ENCODE measurements at regions not wholly inside any gene's neighbourhood (a gene's known extent, or its start where the extent isn't known, plus 50 kb on each side); places are given as distances from the start of the nearest gene placed in this dataset.

DNA sequence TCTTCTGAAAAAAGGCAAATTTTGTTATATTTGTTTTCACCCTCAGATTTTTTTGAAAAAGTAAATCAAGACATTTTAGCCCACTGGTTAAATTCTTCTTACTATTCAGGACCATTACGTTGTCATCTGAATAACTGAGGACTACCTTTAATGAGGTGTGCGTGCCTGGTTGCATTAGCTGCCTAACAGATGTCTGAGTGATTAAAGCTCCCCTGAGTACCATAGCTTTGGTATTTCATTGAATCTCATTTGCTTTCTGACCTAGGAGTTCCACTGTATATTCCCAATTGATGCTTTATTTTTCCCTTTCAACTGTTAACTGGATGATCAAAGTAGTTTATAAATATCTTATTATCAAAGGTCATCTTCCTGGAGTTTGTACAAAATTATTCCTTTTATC is 410.0 kb upstream of the SEMA3D start:
- Histone ChIP-seq H3K79me2 (ENCODE audit: insufficient read depth, low read length) (no peaks in the 10 kb centered on the region), H3K27ac (ENCODE audit: low read depth, low read length) (no peak overlapping the region), H3K9me3 (ENCODE audit: control insufficient read depth in 1 of 2, insufficient read depth in 1 of 2, low read depth in 1 of 2, low read length in 2 of 2) (no peaks in the 10 kb centered on the region), H3K9me2 (ENCODE audit: insufficient read depth) (no peaks in the 10 kb centered on the region), H2AFZ (ENCODE audit: low read depth, low read length, poor library complexity, severe bottlenecking) (no peak overlapping the region), H3K4me1 (ENCODE audit: control insufficient read depth in 1 of 2, insufficient read depth in 2 of 2, low read length in 2 of 2) (no peaks in the 10 kb centered on the region), H3K4me2 (ENCODE audit: low read length) (no peak overlapping the region), H3K4me3 (replicated peaks in 1 of 2; ENCODE audit: low read depth in 1 of 2, low read length in 2 of 2) (no peak overlapping the region), H3K9ac (ENCODE audit: low read length) (no peak overlapping the region), H4K20me1 (ENCODE audit: insufficient read depth) (no peaks in the 10 kb centered on the region), H3K36me3 (ENCODE audit: control insufficient read depth in 1 of 2, insufficient read depth in 2 of 2, low read length in 2 of 2) (no peaks in the 10 kb centered on the region), H3K27me3 (ENCODE audit: insufficient read depth, low read length) (no peaks in the 10 kb centered on the region)
- no TSS peak for BruUV-seq (replicated peaks)
- RAD21 ChIA-PET (ENCODE audit: low non-redundant PET in 1 of 2, low total read pairs in 2 of 2, uncharacterized antibody in 2 of 2, unreplicated experiment in 2 of 2), result no interaction called here
- TF ChIP-seq TCF7L2 (IDR thresholded peaks at IDR 0.05; ENCODE audit: borderline replicate concordance, extremely low read depth, insufficient read depth, insufficient read length) (no peak), CEBPB (IDR thresholded peaks at IDR 0.05; ENCODE audit: low read depth) (no peak), CBX3 (IDR thresholded peaks at IDR 0.05; ENCODE audit: low read depth) (no peak), SIN3A (IDR thresholded peaks at IDR 0.05; ENCODE audit: low read depth) (no peak), ZNF274 (IDR thresholded peaks at IDR 0.05; ENCODE audit: low read depth, low read length) (no peak), POLR2AphosphoS5 (IDR thresholded peaks at IDR 0.05; ENCODE audit: low read depth, low read length) (no peak)
- CTCF ChIA-PET, result no interaction called here
- ATAC-seq (no peak), DNase-seq (ENCODE audit: low read depth, low spot score) (no peak)
- POLR2A ChIA-PET, result no interaction called here
- intact Hi-C loops (cut with micrococcal nuclease), result no loop called here

DNA sequence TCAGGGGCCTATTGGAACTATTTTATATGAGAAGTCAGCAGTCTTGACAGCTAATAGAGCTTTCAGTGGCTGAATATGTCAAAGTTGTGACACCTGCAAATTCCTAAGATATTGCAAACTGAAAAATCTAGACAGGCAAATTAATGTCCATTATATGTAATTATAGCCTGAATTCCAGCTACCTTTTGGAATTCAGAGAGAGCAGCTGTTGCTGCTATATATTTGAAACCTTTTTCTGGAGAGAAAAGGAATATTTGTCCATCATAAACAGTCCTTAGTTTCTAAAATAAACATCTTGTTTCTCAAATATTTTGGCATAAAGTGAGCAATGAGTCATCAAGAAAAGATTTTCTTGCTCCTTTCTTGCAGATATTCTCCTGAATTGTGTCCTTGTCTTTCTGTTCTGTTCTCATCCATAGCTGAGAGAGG is 408.9 kb upstream of the SEMA3D start:
- H3K9ac ChIP-seq (ENCODE audit: low read length), result no peak overlapping the region
- no peaks in the 10 kb centered on the region for H3K36me3 ChIP-seq (ENCODE audit: control insufficient read depth in 1 of 2, insufficient read depth in 2 of 2, low read length in 2 of 2)
- H3K79me2 ChIP-seq (ENCODE audit: insufficient read depth, low read length), result no peaks in the 10 kb centered on the region
- no peaks in the 10 kb centered on the region for H4K20me1 ChIP-seq (ENCODE audit: insufficient read depth)
- H3K27me3 ChIP-seq (ENCODE audit: insufficient read depth, low read length), result no peaks in the 10 kb centered on the region
- TF ChIP-seq YY1 (IDR thresholded peaks at IDR 0.05; ENCODE audit: extremely low read depth, insufficient replicate concordance, low read depth, low read length) (no peak), SIN3A (IDR thresholded peaks at IDR 0.05; ENCODE audit: low read depth) (no peak)
- H3K4me1 ChIP-seq (ENCODE audit: control insufficient read depth in 1 of 2, insufficient read depth in 2 of 2, low read length in 2 of 2), result no peaks in the 10 kb centered on the region
- RAD21 ChIA-PET (ENCODE audit: low non-redundant PET in 1 of 2, low total read pairs in 2 of 2, uncharacterized antibody in 2 of 2, unreplicated experiment in 2 of 2), result no interaction called here
- H3K27ac ChIP-seq (ENCODE audit: low read depth, low read length), result no peak overlapping the region
- no peak overlapping the region for H3K4me3 ChIP-seq (replicated peaks in 1 of 2; ENCODE audit: low read depth in 1 of 2, low read length in 2 of 2)
- POLR2A ChIA-PET, result no interaction called here
- DNase-seq (ENCODE audit: low read depth, low spot score) (no peak), ATAC-seq (no peak)
- no peaks in the 10 kb centered on the region for H3K9me3 ChIP-seq (ENCODE audit: control insufficient read depth in 1 of 2, insufficient read depth in 1 of 2, low read depth in 1 of 2, low read length in 2 of 2)
- intact Hi-C loops (cut with micrococcal nuclease), result no loop called here
- CTCF ChIA-PET, result no interaction called here
- H2AFZ ChIP-seq (ENCODE audit: low read depth, low read length, poor library complexity, severe bottlenecking), result no peak overlapping the region
- H3K9me2 ChIP-seq (ENCODE audit: insufficient read depth), result 0 out of 2 replicates have a peak, but pooled peaks cover 2% of the 10 kb centered on the region
- BruUV-seq (replicated peaks), result no TSS peak
- no peak overlapping the region for H3K4me2 ChIP-seq (ENCODE audit: low read length)
